AG04449 (cell line): ENCODE measurements at regions not wholly inside any gene's neighbourhood (a gene's known extent, or its start where the extent isn't known, plus 50 kb on each side); places are given as distances from the start of the nearest gene placed in this dataset.
"Not testable (repeated sequence)": the region's sequence is repeated elsewhere in the genome, so short reads cannot be mapped to it uniquely, and the experiment has no call there.

Source experiments
- CTCF ChIA-PET: fragments of 350-600 bp; formaldehyde crosslinking; extraction: SDS; loops from one replicate; lab custom pipeline; 2021; ENCODE audit warnings: antibody characterized with exemption; lab: Yijun Ruan, JAX
- POLR2A ChIA-PET: fragments of 400-600, 350-600 bp; formaldehyde crosslinking; extraction: SDS; loops from one replicate; lab custom pipeline; 2020; ENCODE audit warnings: antibody characterized with exemption, inconsistent platforms; lab: Yijun Ruan, JAX
- DNase-seq: peaks from one replicate; pipeline ENCODE4 v3.0.0-alpha.2; 2010; ENCODE audit warnings: low read depth, low spot score
- H3K4me3 ChIP-seq: 2 replicates; pipeline ENCODE4 v1.5.1; 2011; ENCODE audit warnings: low read depth, mild to moderate bottlenecking, control low read depth, low read length
- CTCF ChIP-seq: IDR thresholded peaks from one replicate; pipeline ENCODE4 v1.5.1; 2011; ENCODE audit warnings: mild to moderate bottlenecking, moderate library complexity, low read length, control low read depth, inconsistent platforms; ENCODE audit not compliant: insufficient read depth; ENCODE audit errors: missing control alignments

GRCh38 chr16:29302976-29303375 is 103.5 kb downstream of the NPIPB11 start:
- TF ChIP-seq CTCF: no peak
- no peak overlapping the region for H3K4me3 ChIP-seq
- POLR2A ChIA-PET: no interaction called here
- CTCF ChIA-PET: no interaction called here
- no peak for DNase-seq

DNA sequence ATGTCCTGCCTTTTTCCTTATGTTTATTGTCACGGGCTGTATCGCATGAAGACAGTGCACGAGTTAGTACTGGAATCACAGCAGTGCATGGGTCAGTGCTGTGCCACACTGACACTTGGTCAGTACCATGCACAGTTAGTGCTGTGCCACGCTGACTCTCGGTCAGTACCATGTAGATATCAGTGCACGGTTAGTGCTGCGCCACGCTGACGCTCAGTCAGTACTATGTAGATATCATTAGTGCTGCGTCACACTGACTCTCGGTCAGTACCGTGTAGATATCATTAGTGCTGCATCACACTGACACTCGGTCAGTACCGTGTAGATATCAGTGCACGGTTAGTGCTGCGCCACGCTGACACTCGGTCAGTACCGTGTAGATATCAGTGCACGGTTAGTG is 104.1 kb downstream of the NPIPB11 start:
- CTCF ChIA-PET, POLR2A ChIA-PET, H3K4me3 ChIP-seq, DNase-seq: not testable (repeated sequence)

DNA sequence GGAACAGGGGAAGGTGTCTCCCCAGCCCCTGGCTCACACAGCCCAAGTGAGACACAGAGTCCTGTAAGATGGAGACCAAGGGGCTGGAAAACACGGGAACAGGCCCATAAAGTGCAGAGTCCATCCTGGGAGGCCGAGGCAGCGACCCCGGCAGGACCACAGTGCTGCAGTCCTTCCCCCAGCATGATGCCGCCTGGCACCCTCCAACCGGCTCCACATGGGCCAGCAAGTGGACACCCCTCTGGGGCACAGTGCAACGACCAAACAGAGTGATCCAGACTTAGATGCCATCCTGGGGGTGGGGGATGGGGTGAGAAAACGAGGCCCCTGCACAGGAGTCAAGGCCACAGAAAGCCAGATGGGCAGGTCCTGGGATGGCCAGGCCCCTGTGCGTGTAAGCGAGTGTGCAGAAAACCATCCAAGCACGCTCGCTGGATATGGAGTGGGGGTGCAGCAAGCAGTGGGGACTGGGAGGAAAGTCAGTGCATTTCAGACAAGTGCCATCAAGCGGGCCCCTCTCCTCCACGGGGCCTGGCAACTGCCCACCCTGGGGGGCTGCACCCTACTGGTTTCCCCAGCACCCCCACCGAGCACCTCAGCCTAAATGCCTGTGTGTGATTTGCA is 104.7 kb downstream of the NPIPB11 start:
- H3K4me3 ChIP-seq, DNase-seq, POLR2A ChIA-PET, CTCF ChIA-PET: not testable (repeated sequence)

DNA sequence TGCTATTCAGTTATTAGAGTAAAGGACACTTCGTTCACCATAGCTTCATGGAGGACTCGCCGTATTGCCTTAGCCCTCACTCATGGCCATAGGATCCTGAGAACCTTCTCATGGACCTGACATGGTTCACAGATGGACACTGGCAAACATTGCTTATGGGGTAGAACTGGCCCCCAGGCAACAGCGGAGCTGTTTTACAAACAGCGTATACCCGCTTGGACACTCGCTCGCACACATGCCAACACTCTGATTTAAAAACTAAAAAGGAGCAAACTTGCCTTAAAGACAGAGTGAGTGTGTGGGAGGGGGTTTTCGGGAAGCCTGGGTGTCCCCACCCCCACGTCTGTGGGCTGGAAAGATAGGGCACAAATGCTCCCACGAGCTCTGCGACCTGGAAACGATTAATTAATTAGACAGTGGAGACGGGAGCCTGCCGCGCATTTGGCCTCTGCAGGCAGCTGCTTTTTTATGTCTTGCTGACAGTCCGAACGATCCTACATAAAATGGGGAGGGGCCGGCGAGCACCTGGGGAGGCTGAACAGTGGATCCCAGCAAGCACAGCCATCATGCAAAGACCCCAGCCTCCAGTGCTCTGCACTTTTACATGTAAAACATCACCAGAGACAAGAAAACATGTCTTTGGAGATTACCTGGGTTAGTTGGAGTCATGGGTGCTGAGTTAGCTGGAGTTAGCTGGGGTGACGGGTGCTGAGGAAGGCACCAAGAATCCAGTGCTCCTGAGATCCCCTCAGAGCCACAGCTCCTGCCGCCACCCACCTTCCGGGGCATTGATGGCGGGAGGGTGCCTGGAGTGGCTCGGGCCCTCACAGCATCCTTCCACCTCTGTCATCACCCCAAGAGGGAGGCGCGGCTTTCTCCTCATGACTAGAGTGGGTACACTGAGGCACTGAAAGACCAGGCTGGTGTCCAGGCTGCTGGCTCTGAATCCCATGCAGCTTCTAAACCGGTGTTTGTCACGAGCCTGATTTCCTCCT is 105.7 kb downstream of the NPIPB11 start:
- POLR2A ChIA-PET, CTCF ChIA-PET, H3K4me3 ChIP-seq, DNase-seq: not testable (repeated sequence)

- H3K4me3 ChIP-seq, DNase-seq, POLR2A ChIA-PET, CTCF ChIA-PET: not testable (repeated sequence)
Measured at GRCh38 chr16:29300030-29300491, 106.5 kb downstream of the NPIPB11 start.

GRCh38 chr16:29298997-29299396 is 107.5 kb downstream of the NPIPB11 start:
- DNase-seq, H3K4me3 ChIP-seq, POLR2A ChIA-PET, CTCF ChIA-PET: not testable (repeated sequence)

- H3K4me3 ChIP-seq, CTCF ChIA-PET, DNase-seq, POLR2A ChIA-PET: not testable (repeated sequence)
Measured at GRCh38 chr16:29298307-29298706, 108.2 kb downstream of the NPIPB11 start.

GRCh38 chr16:29297809-29298177 is 108.7 kb downstream of the NPIPB11 start:
- POLR2A ChIA-PET, DNase-seq, CTCF ChIA-PET, H3K4me3 ChIP-seq: not testable (repeated sequence)

DNA sequence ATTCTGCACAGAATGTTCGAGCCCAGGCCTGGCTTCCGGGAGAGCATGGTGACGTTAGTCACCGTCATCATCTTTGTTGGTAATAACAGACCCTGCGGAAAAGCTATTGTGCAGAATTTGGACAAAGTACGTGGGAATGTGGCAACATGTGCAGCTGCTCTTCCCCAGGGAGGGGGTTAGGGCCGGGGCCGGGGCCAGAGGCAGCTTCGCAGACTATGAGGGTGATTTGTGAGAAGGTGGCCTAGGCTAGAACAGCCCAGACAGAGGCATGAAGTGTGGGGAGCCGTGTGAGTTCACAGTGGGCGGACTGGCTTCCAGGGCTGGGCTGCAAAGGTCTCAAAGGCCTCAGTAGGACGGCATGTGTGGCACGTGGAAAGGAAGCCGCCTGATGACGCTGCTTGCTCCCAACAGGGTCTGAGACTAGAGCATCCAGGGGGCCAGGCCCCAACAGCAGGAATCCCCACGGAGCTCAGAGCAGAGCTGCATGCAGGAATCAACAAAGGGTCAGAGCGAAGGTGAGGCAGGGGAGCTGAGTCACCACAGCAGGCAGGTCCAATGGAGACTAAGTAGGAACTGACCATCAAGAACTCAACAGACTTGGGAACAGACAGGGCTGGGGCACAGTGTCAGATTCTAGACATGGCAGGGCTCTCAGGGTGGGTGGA is 109.2 kb downstream of the NPIPB11 start:
- H3K4me3 ChIP-seq, POLR2A ChIA-PET, CTCF ChIA-PET, DNase-seq: not testable (repeated sequence)

- H3K4me3 ChIP-seq, POLR2A ChIA-PET, CTCF ChIA-PET, DNase-seq: not testable (repeated sequence)
Measured at GRCh38 chr16:29296176-29296575, 110.3 kb downstream of the NPIPB11 start.

DNA sequence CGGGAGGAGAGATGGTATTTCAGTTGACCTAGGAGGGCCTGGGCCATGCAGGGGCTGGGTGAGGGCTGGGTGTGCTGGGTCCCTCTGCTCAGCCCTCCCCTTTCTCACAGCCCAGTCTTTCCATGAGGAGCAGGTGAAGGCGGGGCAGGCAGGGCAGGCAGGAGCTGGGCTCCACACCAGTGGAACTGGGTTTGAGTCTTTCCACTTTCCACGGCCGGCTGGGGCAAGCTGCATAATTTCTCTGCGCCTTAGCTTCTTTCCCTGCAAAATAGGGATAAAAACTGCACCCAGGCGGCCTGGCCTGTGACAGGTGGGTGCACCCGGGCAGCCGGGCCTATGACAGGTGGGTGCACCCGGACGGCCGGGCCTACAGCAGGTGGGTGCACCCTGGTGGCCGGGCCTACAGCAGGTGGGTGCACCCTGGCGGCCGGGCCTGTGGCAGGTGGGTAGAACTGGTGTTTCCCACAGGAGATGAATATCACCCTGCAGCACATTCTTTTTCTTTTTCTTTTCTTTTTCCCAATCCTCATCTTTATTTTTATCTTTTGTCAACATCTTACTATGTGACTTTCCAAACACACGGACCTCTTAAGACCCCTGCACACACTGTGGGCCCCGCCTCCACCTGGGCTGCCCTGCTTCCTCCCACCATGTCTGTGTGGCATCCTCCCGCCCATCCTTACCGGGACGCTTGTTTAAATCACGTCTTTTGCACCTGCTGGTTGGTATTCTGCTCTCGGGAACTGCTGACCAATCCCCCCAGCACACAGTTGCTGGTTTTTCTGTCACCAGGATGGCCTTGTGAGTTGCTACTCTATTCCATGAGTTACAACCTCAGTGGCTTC is 111.3 kb downstream of the NPIPB11 start:
- CTCF ChIA-PET, DNase-seq, H3K4me3 ChIP-seq, POLR2A ChIA-PET: not testable (repeated sequence)

- CTCF ChIA-PET, DNase-seq, H3K4me3 ChIP-seq, POLR2A ChIA-PET: not testable (repeated sequence)
Measured at GRCh38 chr16:29294400-29294933, 112.0 kb downstream of the NPIPB11 start.

DNA sequence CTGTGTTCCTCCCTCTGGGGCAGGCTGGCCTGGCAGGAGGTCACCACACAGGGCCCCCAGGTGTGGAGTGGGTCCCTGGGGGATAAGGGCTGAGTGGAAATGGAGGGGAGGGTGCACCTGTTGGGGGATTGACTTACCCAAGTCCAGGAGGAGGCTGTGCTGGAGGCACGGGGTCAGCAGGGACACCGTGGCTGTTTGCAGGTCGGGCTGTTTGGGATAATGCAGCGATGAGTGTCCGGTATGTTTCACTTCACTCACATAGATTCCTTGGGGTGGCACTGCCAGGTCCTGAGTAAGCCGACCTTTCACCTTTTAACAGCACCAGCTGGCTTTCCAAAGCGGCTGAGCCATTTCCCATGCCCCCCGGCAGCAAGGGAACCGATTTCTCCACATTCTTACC is 113.0 kb downstream of the NPIPB11 start:
- DNase-seq, CTCF ChIA-PET, H3K4me3 ChIP-seq, POLR2A ChIA-PET: not testable (repeated sequence)

GRCh38 chr16:29292952-29293471 is 113.5 kb downstream of the NPIPB11 start:
- CTCF ChIA-PET, DNase-seq, H3K4me3 ChIP-seq, POLR2A ChIA-PET: not testable (repeated sequence)
